Hepatocyte (in vitro differentiated cells): ENCODE measurements at regions not wholly inside any gene's neighbourhood (a gene's known extent, or its start where the extent isn't known, plus 50 kb on each side); places are given as distances from the start of the nearest gene placed in this dataset.
A peak's percentile ranks its signal among the peaks of the same experiment; 100 is the strongest.

Experiments used
- DNase-seq: peaks from one replicate; pipeline ENCODE4 v3.0.0-alpha.2; 2016; ENCODE audit warnings: low spot score
- H2AFZ ChIP-seq: fragments of 200-600 bp; sonication (generic); 2 replicates; pipeline ENCODE4 v1.6.0; 2016; ENCODE audit warnings: antibody characterized with exemption, mild to moderate bottlenecking
- H3K27ac ChIP-seq: fragments of 200-600 bp; sonication (generic); 2 replicates; pipeline ENCODE4 v1.5.1; 2016; ENCODE audit warnings: mild to moderate bottlenecking
- H3K27me3 ChIP-seq: fragments of 200-600 bp; sonication (generic); 2 replicates; pipeline ENCODE4 v1.6.1; 2016
- H3K36me3 ChIP-seq: fragments of 200-600 bp; sonication (generic); replicated peaks from 2 replicates; pipeline ENCODE4 v1.5.1; 2016; ENCODE audit warnings: low read depth; ENCODE audit not compliant: insufficient read depth
- H3K4me1 ChIP-seq: fragments of 200-600 bp; sonication (generic); 2 replicates; pipeline ENCODE4 v1.5.1; 2016; ENCODE audit warnings: mild to moderate bottlenecking, moderate library complexity; ENCODE audit not compliant: insufficient read depth
- H3K4me2 ChIP-seq: fragments of 200-600 bp; sonication (generic); 2 replicates; pipeline ENCODE4 v1.6.0; 2016
- H3K4me3 ChIP-seq: fragments of 200-600 bp; sonication (generic); 2 replicates; pipeline ENCODE4 v1.5.1; 2016; ENCODE audit warnings: mild to moderate bottlenecking
- H3K79me2 ChIP-seq: fragments of 200-600 bp; sonication (generic); 2 replicates; pipeline ENCODE4 v1.6.0; 2017; ENCODE audit warnings: mild to moderate bottlenecking
- H3K9me2 ChIP-seq: fragments of 200-600 bp; sonication (generic); replicated peaks from 2 replicates; pipeline ENCODE4 v1.6.0; 2017; ENCODE audit warnings: mild to moderate bottlenecking; ENCODE audit not compliant: insufficient read depth
- H3K9me3 ChIP-seq: fragments of 200-600 bp; sonication (generic); 2 replicates; pipeline ENCODE4 v1.5.1; 2016; ENCODE audit warnings: low read depth, mild to moderate bottlenecking
- H4K20me1 ChIP-seq: fragments of 200-600 bp; sonication (generic); 2 replicates; pipeline ENCODE4 v1.6.0; 2016; ENCODE audit warnings: mild to moderate bottlenecking; ENCODE audit not compliant: insufficient read depth, poor library complexity, severe bottlenecking
- CTCF ChIP-seq: fragments of 200-600 bp; sonication (generic); IDR thresholded peaks from 2 replicates; pipeline ENCODE4 v1.5.1; 2016; ENCODE audit warnings: antibody characterized with exemption, mild to moderate bottlenecking; ENCODE audit not compliant: poor library complexity
- EZH2 ChIP-seq: fragments of 200-600 bp; sonication (generic); IDR thresholded peaks from 2 replicates; pipeline ENCODE4 v1.6.1; 2016; ENCODE audit warnings: antibody characterized with exemption, mild to moderate bottlenecking, borderline replicate concordance
- EZH2phosphoT487 ChIP-seq: fragments of 200-600 bp; sonication (generic); IDR thresholded peaks from one replicate; pipeline ENCODE4 v1.6.1; 2018; ENCODE audit warnings: antibody characterized with exemption, mild to moderate bottlenecking, low read depth, moderate library complexity; ENCODE audit not compliant: unreplicated experiment, severe bottlenecking
- WGBS: methylation state at CpG from one replicate; pipeline ENCODE4 v1.1.6; 2016; ENCODE audit warnings: low lambda C conversion rate; ENCODE audit errors: missing lambda C conversion rate; 5-methylcytosine and 5-hydroxymethylcytosine counted together

GRCh38 chr18:22552254-22552653 is 134.5 kb upstream of the CTAGE1 start:
- H3K4me2 ChIP-seq, result no peak overlapping the region
- DNase-seq, result no peak
- TF ChIP-seq EZH2phosphoT487, result no peak
- TF ChIP-seq EZH2, result no peak
- TF ChIP-seq CTCF, result no peak
- H3K4me3 ChIP-seq, result no peak overlapping the region
- no peaks in the 10 kb centered on the region for H3K79me2 ChIP-seq
- H3K27me3 ChIP-seq, result no peaks in the 10 kb centered on the region
- H2AFZ ChIP-seq, result no peak overlapping the region
- H3K9me2 ChIP-seq, result no peaks in the 10 kb centered on the region
- no peaks in the 10 kb centered on the region for H3K9me3 ChIP-seq
- no peaks in the 10 kb centered on the region for H4K20me1 ChIP-seq
- no peaks in the 10 kb centered on the region for H3K36me3 ChIP-seq
- 53% methylated on average over 3 of the region's 3 CpGs for WGBS
- H3K4me1 ChIP-seq, result peaks cover 27% of the 10 kb centered on the region
- H3K27ac ChIP-seq, result no peak overlapping the region

GRCh38 chr18:22552899-22553460 is 135.3 kb upstream of the CTAGE1 start:
- no peaks in the 10 kb centered on the region for H3K36me3 ChIP-seq
- no peaks in the 10 kb centered on the region for H3K9me2 ChIP-seq
- no peaks in the 10 kb centered on the region for H3K79me2 ChIP-seq
- no peak for DNase-seq
- H3K27ac ChIP-seq, result no peak overlapping the region
- H3K4me1 ChIP-seq, result peaks cover 20% of the 10 kb centered on the region
- H3K4me2 ChIP-seq, result no peak overlapping the region
- H3K9me3 ChIP-seq, result no peaks in the 10 kb centered on the region
- no peaks in the 10 kb centered on the region for H4K20me1 ChIP-seq
- 67% methylated on average over 3 of the region's 3 CpGs for WGBS
- TF ChIP-seq CTCF (no peak), EZH2 (no peak), EZH2phosphoT487 (no peak)
- no peak overlapping the region for H2AFZ ChIP-seq
- no peak overlapping the region for H3K4me3 ChIP-seq
- no peaks in the 10 kb centered on the region for H3K27me3 ChIP-seq

- no peak overlapping the region for H3K4me3 ChIP-seq
- no peaks in the 10 kb centered on the region for H3K36me3 ChIP-seq
- no peak overlapping the region for H2AFZ ChIP-seq
- H3K27ac ChIP-seq, result peak overlapping the region; percentile 58
- no peaks in the 10 kb centered on the region for H4K20me1 ChIP-seq
- H3K4me1 ChIP-seq, result peaks cover 15% of the 10 kb centered on the region
- TF ChIP-seq CTCF (no peak), EZH2 (no peak), EZH2phosphoT487 (no peak)
- H3K9me2 ChIP-seq, result no peaks in the 10 kb centered on the region
- WGBS, result 54% methylated on average over 8 of the region's 8 CpGs
- H3K9me3 ChIP-seq, result no peaks in the 10 kb centered on the region
- peaks cover 11% of the 10 kb centered on the region for H3K79me2 ChIP-seq
- no peaks in the 10 kb centered on the region for H3K27me3 ChIP-seq
- peak overlapping the region; percentile 34 for H3K4me2 ChIP-seq
- peak; percentile 46 for DNase-seq
Observed at GRCh38 chr18:22556222-22557167, 138.8 kb upstream of the CTAGE1 start.
